Heart right ventricle (tissue), 16 donors: ENCODE measurements at regions not wholly inside any gene's neighbourhood (a gene's known extent, or its start where the extent isn't known, plus 50 kb on each side); places are given as distances from the start of the nearest gene placed in this dataset.

ENCODE experiments used
- ATAC-seq, 8 donors: fragments of 200-7000 bp; cut with Tn5 transposase; one replicate each; pipeline ENCODE4 v1.9.1; 2020; ENCODE audit warnings: mild to moderate bottlenecking in 8 of 8, moderate library complexity in 8 of 8, moderate number of reproducible peaks in 1 of 8
- DNase-seq, 2 donors: peaks; one replicate each; pipeline ENCODE4 v3.0.0-alpha.2; 2020
- H3K27ac ChIP-seq, 10 donors: fragments of 200-600 bp; sonication (generic) in 2 of 10; one replicate each; pipeline versions ENCODE4 v1.5.0 to v1.8.0; 2020 to 2022; ENCODE audit warnings: mild to moderate bottlenecking in 3 of 10
- H3K27me3 ChIP-seq, 7 donors: fragments of 200-600 bp; one replicate each; pipeline ENCODE4 v1.8.0; 2021 to 2022; ENCODE audit warnings: mild to moderate bottlenecking in 2 of 7
- H3K36me3 ChIP-seq, 9 donors: fragments of 200-600 bp; sonication (generic) in 1 of 9; one replicate each; pipeline versions ENCODE4 v1.5.0 to v1.8.0; 2020 to 2022; ENCODE audit warnings: mild to moderate bottlenecking in 2 of 9
- H3K4me1 ChIP-seq, 9 donors: fragments of 200-600 bp; sonication (generic) in 1 of 9; one replicate each; pipeline versions ENCODE4 v1.5.0 to v1.8.0; 2020 to 2022; ENCODE audit warnings: mild to moderate bottlenecking in 4 of 9
- H3K4me3 ChIP-seq, 10 donors: fragments of 200-600 bp; sonication (generic) in 2 of 10; one replicate each; pipeline versions ENCODE4 v1.5.0 to v1.8.0; 2020 to 2022; ENCODE audit warnings: mild to moderate bottlenecking in 7 of 10, moderate library complexity in 2 of 10
- H3K9me3 ChIP-seq, 11 donors: fragments of 200-600 bp in 10 of 11; sonication (generic) in 2 of 11; one replicate each; pipeline versions ENCODE4 v1.5.0 to v1.8.0; 2013 to 2022; ENCODE audit warnings: mild to moderate bottlenecking in 2 of 11, control low read depth in 1 of 11, moderate library complexity in 1 of 11
- WGBS, 2 donors: extraction: QIAGEN DNeasy Blood & Tissue Kit; methylation state at CpG; one replicate each; pipeline ENCODE4 v1.1.7; 2013; ENCODE audit warnings: inconsistent platforms in 1 of 2; 5-methylcytosine and 5-hydroxymethylcytosine counted together
- intact Hi-C, 10 donors: fragments of 100-400 bp; cut with DNase I; formaldehyde crosslinking; loops; one replicate each; pipeline versions ENCODE4 v1.11.1 to v1.14.2; 2022
- TF ChIP-seq, protein P1 (sequence below), 9 donors: fragments of 200-600 bp; sonication (generic) in 2 of 9; IDR thresholded peaks; one replicate each; pipeline versions ENCODE4 v1.5.0 to v1.8.0; 2021 to 2022; ENCODE audit warnings: antibody characterized with exemption in 9 of 9, mild to moderate bottlenecking in 5 of 9, moderate library complexity in 1 of 9
- donor health status: Arrhythmogenic right ventricular cardiomyopathy.
- donor health status: ischemic (EF 13 %, LVEDD 7.1; RV severe dilation, severe dysfunction).
- donor health status: healthy with polysubstance abuse.
- donor health status: DM: no; HTN: yes; CAD: no.
- donor health status: DM: no; HTN: no; CAD: no.
- donor health status: ischemic (EF 25% LVEDD 6.9; RV normal size, moderate dysfunction).
- donor health status: ischemic (EF 25% LVEDD 5.7; RV mildly dilated, moderate dysfunction).
- donor health status: healthy.
- donor health status: DM: yes; HTN: yes; CAD: no.
- donor health status: Ischemic cardiomyopathy.
- donor health status: ischemic (EF 35%, LVEDD 5.7; RV mildly dilated, moderate dysfunction).
- donor health status: nonischemic (EF 11% LVEDD 7.7; RV severe dilation, severe dysfunction).
- donor health status: DM: yes; HTN: yes; CAD: no.
- donor health status: PGD.
- donor health status: ischemic (EF 29% LVEDD 5.4; RV normal size, mild dysfunction).
- donor health status: nonischemic (EF 23%, LVEDD 6.1; RV moderate dilation, normal function).

- H3K4me1 ChIP-seq: no peaks in the 10 kb centered on the region
- no peaks in the 10 kb centered on the region for H3K9me3 ChIP-seq
- peaks cover 0 to 3% (median 0%) of the 10 kb centered on the region in 7 donors for H3K27me3 ChIP-seq
- intact Hi-C loops: no loop called here
- DNase-seq: no peak
- no peaks in the 10 kb centered on the region for H3K36me3 ChIP-seq
- 86 to 93% methylated on average over 5 of the region's 5 CpGs for WGBS, 2 donors
- H3K27ac ChIP-seq: no peak overlapping the region
- TF ChIP-seq, protein P1, sequence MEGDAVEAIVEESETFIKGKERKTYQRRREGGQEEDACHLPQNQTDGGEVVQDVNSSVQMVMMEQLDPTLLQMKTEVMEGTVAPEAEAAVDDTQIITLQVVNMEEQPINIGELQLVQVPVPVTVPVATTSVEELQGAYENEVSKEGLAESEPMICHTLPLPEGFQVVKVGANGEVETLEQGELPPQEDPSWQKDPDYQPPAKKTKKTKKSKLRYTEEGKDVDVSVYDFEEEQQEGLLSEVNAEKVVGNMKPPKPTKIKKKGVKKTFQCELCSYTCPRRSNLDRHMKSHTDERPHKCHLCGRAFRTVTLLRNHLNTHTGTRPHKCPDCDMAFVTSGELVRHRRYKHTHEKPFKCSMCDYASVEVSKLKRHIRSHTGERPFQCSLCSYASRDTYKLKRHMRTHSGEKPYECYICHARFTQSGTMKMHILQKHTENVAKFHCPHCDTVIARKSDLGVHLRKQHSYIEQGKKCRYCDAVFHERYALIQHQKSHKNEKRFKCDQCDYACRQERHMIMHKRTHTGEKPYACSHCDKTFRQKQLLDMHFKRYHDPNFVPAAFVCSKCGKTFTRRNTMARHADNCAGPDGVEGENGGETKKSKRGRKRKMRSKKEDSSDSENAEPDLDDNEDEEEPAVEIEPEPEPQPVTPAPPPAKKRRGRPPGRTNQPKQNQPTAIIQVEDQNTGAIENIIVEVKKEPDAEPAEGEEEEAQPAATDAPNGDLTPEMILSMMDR (IDR thresholded peaks at IDR 0.05): no peak
- no peak overlapping the region for H3K4me3 ChIP-seq
- ATAC-seq: no peak
Observed at GRCh38 chr14:97780804-97781203, 983.6 kb downstream of the VRK1 start.

DNA sequence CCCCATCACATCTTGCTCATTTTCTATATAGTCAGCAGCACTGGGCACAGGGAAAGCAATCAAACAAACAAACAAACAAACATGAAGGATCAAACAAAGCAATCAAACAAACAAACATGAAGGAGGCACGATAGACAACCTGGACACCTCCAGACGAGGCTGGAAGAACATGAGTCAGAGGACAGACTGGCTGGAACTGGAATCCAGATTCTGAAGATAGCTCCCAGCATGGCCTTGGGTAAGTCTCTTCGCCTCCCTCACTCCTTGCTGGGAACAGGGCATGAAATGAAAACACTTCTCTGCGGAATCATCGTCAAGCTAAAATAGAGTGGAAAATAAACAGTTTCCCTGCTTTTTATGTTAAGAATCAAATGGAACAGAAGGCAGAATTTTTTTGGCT is 984.8 kb downstream of the VRK1 start:
- H3K9me3 ChIP-seq: no peaks in the 10 kb centered on the region
- WGBS, 2 donors: 78 to 79% methylated on average over 5 of the region's 5 CpGs
- ATAC-seq: no peak
- TF ChIP-seq, protein P1 (IDR thresholded peaks at IDR 0.05): no peak
- no peak overlapping the region for H3K27ac ChIP-seq
- intact Hi-C loops: no loop called here
- no peak for DNase-seq
- peaks cover 0 to 3% (median 0%) of the 10 kb centered on the region in 7 donors for H3K27me3 ChIP-seq
- no peaks in the 10 kb centered on the region for H3K36me3 ChIP-seq
- no peaks in the 10 kb centered on the region for H3K4me1 ChIP-seq
- H3K4me3 ChIP-seq: no peak overlapping the region

DNA sequence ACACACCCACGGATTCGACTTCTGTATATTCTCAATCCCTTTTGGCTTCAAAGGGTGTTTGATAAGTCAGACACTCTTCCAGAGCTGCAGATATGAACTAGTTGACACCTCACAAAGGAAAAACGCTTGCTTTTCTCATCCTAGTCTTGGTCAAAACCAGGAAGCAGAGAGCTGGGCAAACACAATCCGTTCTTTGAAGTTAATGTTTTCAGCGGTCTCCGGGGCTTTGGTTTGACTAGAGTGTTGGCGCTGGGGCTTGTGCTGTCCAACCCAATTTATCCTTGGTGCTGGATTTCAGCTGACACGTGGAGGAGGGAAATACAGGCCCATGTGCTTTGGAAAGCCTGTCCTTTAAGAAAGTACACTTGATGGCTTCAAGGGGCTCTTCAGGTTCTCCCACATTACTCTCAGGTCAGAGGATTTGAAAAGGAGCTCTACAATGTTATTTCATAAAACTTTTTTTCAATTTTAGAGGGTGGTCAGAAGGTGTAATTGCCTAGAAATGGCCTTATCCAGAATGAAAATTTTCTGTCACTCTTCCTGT is 985.8 kb downstream of the VRK1 start:
- no peaks in the 10 kb centered on the region for H3K27me3 ChIP-seq
- 56% methylated on average over 8 of the region's 8 CpGs for WGBS, 2 donors

DNA sequence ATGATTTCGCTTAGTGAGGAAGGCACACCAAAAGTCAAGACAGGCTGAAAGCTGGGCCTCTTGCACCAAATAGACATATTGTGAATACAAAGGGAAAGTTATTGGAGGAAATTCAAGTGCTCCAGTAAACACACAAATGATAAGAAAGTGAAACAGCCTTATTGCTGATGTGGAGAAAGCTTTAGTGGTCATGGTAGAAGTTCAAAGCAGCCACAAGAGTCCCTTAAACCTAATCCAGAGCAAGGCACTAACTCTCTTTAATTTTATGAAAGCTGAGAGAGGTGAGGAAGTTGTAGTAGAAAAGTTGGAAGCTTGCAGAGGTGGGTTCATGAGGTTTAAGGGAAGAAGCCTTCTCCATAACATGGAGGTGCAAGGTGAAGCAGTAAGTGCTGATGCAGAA is 988.3 kb downstream of the VRK1 start:
- Histone ChIP-seq H3K9me3 (no peaks in the 10 kb centered on the region), H3K27me3 (no peaks in the 10 kb centered on the region), H3K36me3 (no peaks in the 10 kb centered on the region), H3K4me3 (no peak overlapping the region), H3K4me1 (no peaks in the 10 kb centered on the region), H3K27ac (no peak overlapping the region)
- intact Hi-C loops: no loop called here
- WGBS, 2 donors: 93% methylated on average over 1 of the region's 1 CpG
- DNase-seq (no peak), ATAC-seq (no peak)
- TF ChIP-seq, protein P1 (IDR thresholded peaks at IDR 0.05): no peak

More for the DNA sequence above, 985.8 kb downstream of the VRK1 start:
- no peak overlapping the region for H3K27ac ChIP-seq
- no peaks in the 10 kb centered on the region for H3K36me3 ChIP-seq
- intact Hi-C loops: no loop called here
- H3K4me1 ChIP-seq: no peaks in the 10 kb centered on the region
- no peak overlapping the region for H3K4me3 ChIP-seq
- TF ChIP-seq, protein P1 (IDR thresholded peaks at IDR 0.05): no peak
- ATAC-seq (no peak), DNase-seq (no peak)
- no peaks in the 10 kb centered on the region for H3K9me3 ChIP-seq
